GM19240 (cell line): ENCODE measurements at regions not wholly inside any gene's neighbourhood (a gene's known extent, or its start where the extent isn't known, plus 50 kb on each side); places are given as distances from the start of the nearest gene placed in this dataset.
"Not testable (repeated sequence)": the region's sequence is repeated elsewhere in the genome, so short reads cannot be mapped to it uniquely, and the experiment has no call there.

Experiments
- DNase-seq: peaks from one replicate; pipeline ENCODE4 v3.0.0; 2011; ENCODE audit warnings: low spot score; ENCODE audit not compliant: insufficient read length

DNA sequence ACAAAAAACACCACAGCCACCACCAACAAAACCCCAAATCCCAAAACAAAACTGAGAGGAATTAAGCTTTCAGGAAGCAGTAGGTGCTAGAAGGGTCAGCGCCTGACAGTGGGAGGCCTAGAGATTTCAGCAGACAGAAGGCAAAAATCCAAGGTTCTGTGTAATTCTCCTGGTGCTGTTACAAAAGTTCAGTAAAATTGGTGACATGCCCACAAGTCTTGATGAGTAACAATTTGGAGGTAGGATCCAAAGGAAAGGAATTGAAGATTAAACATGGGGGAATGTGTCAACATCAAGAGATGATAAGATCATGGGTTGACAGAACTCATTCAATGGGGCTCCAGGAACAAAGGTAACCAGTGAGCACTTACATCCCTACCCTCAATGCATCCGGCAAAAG lies 653.8 kb upstream of the CPEB2 start:
- no peak for DNase-seq

DNA sequence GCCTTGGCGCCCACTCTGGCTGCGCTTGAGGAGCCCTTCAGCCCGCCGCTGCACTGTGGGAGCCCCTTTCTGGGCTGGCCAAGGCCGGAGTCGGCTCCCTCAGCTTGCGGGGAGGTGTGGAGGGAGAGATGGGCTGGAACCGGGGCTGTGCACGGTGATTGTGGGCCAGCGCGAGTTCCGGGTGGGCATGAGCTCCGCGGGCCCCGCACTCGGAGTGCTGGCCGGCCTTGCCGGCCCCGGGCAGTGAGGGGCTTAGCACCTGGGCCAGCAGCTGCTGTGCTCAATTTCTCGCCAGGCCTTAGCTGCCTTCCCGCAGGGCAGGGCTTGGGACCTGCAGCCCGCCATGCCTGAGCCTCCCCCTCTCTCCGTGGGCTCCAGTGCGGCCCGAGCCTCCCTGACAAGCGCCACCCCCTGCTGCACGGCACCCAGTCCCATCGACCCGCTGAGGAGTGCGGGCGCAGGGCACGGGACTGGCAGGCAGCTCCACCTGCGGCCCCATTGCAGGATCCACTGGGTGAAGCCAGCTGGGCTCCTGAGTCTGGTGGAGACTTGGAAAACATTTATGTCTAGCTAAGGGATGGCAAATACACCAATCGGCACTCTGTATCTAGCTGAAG lies 643.6 kb upstream of the CPEB2 start:
- not testable (repeated sequence) for DNase-seq

DNA sequence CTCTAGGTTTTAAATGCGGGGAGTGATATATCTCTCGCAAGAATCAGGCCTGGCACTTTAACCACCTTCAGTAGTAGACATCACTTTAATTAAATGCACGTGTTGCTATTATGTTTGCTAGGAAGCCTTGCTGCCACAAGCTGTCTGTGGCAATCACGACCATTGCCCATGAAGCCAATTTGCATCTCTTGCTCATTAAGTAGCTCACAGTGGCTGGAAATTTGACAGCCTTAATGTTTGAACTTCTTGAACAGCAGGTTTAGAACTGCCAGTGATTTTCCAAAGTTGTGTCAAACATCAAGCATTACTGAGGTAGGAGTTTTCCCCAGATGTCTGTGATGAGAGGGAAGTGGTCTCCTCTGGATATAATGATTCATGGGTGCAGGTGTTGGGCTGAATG lies 642.3 kb upstream of the CPEB2 start:
- no peak for DNase-seq

DNA sequence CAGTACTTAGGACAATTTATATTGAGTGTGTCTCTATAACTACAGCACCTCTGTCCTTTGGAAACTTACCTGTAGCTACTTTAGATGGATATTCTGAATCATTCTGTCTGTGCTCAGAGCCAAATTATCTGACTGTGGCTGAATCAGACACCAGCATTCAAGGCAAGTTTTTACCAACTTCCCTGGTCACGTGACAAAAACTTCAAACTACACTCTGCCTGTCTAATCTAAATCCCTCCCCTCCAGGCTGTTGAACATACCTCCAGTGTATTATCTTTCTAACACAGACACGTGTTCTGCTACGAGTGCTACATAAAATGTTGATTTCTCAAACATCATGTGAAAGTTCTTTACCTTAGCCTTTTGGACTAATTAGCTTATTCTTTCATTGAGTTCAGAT lies 641.2 kb upstream of the CPEB2 start:
- no peak for DNase-seq

DNA sequence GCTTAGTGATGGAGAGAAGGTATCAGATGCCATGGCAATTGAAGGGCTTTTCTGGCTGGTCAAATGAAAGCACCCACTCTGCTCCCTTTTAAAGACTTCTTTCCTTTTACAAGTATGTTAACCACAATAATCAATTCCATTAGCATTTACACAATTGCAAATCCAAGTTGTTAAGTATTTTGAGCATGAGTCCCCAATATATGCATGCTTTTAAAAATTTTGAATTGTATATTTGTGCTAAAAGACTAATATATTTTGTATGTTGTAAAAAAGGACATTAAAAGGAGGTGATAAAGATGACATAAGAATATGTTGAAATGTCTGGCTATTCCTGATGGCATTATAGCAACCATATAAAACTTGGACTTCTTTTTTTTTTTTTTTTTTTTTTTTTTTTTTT lies 639.9 kb upstream of the CPEB2 start:
- no peak for DNase-seq

DNA sequence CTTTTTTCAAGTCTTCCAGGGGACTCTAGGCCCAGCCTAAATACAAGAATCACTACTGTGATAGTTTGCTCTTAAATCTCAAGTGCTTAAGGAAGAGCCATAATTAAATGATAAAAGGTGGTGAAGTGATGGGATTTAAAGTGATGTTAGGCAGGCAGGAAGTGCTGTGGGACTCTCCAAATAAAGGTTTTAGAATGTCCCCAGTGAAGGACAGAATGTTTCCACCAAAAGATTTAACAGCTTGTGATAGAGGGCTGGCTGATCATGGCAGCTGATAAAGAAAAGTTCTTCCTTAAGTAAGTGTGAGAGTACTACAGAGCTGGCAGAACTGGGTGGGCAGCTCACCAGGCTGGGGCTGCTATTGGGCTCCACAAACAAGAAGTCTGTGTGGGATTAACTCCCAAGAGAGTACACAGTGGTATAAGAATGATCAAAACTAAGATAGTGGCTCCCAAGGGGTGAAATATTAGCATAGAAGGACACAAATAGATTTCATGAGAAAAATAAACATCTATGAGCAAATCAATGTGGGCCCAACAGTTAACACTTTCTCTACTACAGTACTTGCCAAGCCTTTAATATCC lies 637.2 kb upstream of the CPEB2 start:
- DNase-seq: no peak

DNA sequence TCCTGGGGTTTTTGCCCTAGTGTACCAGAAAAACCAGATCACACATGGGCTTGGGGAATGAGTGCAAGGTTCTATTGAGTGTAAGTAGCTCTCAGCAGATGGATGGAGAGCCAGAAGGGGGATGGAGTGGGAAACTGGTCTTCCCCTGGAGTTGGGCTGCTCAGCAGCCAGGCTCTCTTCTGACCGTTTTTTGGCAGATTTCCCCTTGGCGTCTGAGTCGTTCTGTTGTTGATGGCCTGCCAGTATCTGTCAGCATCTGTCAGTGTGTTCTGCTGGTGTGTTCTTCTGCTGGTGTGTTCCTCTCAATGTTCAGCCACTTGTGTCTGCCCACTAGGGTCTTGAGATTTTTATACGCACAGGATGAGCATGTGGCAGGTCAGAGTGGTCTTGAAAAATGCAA lies 633.9 kb upstream of the CPEB2 start:
- no peak for DNase-seq

DNA sequence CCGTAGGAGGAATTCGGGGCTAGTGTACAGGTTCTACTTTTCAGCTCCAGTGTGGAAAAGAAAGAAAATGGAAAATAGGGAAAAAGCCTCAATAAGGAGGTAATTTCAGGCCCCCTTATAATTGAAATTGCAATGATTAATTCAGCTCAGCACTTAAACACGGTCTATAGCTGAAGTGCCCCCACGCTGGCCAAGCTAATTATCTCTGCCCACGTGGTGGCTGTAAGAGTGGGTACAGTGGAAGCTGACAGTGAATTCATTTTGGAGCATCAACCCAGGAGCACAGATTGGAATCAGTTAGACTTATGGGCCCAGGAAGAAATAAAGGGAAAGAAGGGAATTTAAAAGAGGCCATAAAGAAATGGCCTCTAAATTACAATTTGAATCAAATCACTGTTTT lies 631.1 kb upstream of the CPEB2 start:
- no peak for DNase-seq

DNA sequence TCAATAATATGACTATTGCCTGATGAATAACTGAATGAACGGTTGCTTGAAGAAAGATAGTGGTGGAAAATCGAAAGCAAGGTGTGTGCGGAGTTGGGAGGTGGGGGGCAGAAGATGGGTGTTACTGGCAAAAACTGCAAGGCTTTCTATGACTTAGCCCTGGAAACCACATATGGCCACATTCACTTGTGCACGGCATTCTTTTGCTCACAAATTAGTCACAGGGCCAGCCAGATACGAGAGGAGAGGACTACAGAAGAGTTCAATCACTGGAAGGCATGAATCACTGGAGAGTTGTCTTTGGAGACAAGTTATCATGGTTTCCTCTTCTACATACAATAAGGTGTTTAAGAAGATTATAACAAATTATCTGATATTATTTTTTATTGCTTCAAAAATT lies 626.5 kb upstream of the CPEB2 start:
- DNase-seq: no peak

DNA sequence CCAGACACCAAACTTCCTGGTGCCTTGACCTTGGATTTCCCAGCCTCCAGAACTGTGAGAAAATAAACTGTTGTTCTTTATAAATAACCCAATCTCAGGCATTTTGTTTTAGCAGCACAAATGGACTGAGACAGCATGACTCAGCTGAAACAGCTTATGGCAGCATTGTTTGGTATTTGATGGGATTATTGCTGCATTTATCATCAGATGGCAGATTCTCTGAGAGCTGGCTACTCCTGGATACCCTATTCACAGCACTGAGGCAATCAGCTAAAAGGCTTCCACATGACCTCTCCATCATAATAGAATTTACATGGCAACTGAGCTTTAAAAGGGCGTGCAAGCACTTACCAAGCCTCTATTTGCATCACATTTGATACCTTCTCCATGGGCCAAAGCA lies 623.1 kb upstream of the CPEB2 start:
- no peak for DNase-seq

DNA sequence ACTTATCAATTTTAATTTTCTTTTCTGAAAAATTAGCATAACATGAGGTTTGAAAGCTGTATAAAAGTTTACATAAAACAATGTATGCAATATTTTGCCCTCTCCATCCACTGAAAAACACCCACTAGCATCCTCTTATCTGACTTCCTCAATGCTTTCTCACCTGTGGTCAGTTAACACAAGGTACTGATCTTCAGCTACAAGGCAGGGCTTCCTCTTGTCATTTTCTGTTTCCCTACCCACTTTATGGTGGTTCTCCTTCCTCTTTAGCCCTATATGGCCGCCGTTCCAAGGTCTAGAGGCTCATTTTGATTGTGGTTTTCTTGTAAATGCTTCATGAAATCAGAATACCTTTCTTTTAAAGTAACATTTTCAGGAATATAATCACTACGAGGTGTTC lies 618.6 kb upstream of the CPEB2 start:
- DNase-seq: no peak

DNA sequence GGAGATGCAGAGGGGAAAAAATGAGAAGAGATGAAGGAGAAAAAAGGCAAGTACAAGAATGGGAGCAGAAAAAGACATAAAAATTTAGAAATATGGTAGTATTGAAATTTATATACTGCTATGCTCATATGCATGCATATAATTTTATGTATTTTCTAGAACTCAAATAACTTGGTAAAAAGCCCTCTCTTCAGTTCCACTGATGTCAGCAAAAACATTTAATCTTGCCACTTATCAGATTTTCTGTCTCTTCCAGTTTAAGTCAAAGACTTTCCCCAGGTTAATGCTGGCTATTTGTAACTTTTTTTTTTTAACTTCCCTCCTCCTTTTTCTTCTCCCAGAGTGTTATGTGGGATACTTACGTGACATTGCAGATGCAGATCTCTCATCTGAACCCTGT lies 617.5 kb upstream of the CPEB2 start:
- DNase-seq: no peak

DNA sequence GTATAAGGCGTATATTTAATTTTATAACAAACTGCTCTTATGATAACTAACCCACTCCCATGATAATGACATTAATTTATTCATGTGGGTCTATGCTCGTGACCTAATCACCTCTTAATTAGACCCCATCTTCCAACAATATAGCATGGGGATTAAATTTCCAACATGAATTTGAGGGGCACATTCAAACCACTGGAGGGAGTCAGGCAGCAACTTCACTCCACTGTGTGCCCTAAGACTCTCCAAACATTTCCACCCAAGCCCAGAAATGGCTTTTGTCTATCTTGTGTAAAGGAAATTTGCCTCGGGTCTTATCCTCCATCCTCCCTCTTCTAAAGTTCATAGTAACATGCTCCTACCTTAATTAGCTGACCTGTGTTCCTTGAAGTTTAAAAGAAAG lies 616.1 kb upstream of the CPEB2 start:
- no peak for DNase-seq

DNA sequence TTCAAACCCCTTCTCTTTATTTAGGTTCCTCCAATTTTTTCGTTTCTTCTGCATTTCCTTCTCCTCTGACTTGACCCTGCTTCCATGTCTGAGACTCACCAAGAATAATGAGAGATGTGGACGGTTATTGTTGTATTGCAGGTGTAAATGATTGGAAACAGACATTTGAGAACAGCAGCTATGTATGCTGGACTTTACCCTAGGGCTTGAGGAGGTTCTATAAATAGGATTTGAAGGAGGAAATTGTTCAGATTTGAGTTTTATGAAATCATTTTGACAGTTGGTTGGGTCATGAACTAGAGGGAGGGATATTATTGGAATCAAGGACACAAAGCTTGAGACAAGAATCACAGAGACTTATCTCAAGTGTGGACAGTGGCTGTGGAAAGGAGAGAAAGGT lies 614.6 kb upstream of the CPEB2 start:
- DNase-seq: no peak

DNA sequence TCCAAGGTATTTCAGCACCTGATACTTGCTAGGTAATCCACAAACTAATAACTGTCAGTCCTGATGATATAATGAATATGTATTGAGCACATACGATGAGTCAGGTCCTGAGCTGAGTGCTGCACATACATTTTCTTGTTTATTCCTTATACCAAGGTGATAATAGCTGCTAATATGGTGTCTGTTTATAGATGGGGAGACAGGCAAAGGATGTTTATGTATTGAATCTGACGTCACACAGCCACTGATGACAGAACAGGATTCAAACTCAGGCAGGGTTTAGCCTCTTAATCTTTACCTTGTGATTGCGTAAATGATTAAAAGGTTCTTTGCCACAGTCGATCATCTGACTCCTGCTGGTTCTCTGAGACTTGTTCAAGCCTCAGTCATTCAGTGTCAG lies 609.9 kb upstream of the CPEB2 start:
- DNase-seq: no peak

DNA sequence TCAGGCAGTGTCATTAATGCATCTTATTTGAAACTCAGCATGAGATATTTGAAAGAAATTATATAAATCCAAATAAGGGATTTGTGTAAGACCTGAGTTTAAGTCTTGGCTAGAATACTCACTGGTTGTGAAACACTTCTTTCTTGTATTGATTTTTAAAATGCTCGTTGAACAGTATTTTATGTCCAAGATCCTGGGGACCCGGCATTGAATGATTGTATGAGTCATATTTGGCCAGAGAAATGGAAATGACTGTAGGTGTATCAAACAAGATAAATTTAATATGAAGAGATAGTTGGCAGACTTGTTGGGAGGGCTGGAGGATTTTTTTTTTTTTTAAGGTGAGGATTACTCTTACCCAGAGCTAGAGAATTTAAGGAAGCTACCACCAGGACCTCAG lies 606.1 kb upstream of the CPEB2 start:
- no peak for DNase-seq

DNA sequence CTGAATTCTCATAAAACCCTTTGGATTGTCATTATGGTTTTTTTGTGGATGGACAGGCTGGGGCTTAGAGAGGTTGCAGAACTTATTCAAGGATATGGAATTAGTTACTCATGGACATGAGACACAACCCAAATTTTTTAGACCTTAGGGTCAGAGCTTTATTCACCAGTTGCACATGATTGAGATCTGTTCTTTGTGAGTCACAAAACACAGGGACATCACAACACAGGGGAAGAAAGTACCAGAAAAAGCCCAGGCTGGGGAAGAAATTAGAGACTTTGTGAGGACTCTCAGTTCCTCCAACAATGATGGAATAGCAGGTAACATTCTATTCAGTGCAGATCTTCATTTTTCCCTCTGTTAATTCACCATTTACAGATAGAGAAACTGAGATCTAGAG lies 602.4 kb upstream of the CPEB2 start:
- no peak for DNase-seq

DNA sequence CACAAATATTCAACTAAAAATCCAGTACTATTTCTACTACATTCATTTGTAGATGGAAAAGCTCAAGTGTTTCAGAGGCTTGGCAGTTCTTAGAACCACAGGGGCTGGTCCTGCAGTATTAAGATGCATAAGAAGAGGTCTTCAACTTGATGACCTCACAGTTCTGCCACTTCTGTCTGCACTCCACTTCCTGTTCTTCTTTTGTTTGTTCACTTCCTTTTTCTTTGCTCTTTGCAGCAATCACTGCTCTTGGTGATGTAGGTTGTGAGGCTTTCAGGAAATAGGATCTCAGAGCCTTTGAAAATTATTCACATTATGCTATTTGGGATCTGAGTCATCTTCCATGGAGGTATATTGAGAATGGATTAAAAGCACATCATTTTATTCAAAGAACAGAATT lies 602.0 kb upstream of the CPEB2 start:
- no peak for DNase-seq

DNA sequence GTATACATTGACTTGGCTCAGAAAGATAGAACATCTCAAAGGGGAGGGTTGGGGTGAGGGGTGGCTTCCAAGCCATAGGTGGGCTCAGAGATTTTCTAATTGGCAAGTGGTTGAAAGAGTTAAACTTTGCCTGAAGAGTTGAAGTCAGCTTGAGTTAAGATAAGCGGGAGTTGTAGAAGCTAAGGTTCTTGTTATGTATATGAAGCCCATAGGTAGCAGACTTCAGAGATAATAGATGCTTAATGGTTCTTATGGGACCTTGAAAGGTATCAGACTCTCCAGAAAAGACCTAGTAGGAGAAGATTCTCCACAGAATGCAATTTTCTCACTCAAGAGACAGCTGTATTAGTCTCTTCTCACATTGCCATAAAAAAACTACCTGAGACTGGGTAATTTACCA lies 599.1 kb upstream of the CPEB2 start:
- DNase-seq: no peak

DNA sequence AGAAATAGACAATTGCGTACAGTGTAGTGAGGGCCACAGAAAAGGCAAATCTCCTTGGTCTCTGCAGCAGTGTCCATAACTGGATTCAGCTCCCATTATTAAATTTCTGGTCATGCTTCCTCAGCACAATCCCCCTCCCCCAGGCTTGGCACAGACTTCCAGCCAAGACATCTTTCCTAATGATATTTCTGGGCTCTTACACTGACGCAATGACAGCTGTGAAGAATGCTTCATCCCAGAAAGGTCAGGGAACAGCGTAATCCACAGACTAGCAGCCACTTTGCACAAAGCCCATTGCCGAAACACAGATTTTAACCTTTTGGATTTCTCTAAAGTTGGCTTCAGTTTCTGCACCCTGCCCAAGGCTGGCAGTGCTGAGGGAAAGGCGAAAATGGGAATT lies 597.6 kb upstream of the CPEB2 start:
- DNase-seq: no peak

DNA sequence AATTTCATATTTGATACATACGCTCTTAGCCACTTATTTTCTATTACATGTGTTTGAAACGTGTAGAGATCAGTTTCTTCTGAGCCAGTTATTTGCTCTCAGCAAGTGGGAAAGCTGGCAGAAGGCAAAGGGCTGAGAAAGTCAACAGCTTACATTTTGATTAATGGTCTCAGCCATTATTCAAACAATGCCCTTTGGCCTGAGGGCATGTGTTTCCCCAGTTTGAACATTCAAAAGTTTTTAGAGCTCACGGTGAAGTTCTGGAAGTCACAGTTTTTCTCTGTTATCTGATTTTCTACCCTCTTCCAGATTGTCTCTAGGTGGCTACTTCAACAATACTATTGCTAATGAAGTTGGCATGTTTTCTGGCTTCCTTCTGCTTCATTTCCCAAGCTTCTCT lies 591.8 kb upstream of the CPEB2 start:
- DNase-seq: no peak

DNA sequence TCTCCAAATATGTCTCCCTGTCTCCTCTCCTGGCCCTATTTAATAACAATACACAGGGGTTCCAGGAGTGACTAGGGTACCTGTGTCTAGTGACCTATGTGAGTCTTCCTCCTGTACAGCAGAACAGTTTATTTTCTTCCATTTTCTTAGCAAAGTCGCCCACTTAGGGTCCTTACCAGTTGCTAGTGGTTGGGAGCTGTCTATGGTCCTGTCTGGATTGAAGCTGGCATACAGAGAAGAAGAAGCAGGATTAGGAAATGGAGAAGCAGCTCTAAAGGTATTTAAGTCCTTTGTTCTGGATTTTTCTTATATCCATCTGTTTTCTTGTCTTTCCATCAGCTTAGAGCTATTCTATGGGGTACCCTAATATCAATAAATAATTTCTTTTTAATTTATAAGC lies 587.1 kb upstream of the CPEB2 start:
- no peak for DNase-seq

DNA sequence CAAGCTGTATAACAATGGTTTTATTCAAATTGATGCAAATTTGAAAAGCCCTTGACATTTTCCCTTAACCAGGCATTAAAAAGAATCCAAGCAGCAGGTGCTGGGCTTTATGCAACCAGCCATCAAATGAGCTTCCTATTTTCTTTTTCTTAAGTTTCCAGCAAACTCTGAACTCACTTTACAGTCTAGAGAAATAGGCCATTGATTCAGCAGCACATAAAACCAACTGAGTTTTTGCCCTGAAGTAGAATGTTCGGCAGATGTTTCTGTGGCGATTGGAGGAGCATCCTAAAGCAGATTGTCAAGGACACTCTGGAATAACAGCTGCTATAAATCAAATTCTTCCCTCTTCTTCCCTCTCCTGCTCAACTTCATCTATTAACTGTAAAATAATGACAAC lies 582.8 kb upstream of the CPEB2 start:
- DNase-seq: no peak

DNA sequence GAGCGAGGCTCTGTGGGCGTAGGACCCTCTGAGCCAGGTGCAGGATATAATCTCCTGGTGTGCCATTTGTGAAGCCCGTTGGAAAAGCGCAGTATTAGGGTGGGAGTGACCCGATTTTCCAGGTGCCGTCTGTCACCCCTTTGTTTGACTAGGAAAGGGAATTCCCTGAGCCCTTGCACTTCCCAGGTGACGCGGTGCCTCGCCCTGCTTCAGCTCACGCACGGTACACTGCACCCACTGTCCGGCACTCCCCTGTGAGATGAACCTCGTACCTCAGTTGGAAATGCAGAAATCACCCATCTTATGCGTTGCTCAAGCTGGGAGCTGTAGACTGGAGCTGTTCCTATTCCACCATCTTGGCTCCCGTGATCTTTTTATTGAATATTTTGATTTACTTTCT lies 576.0 kb upstream of the CPEB2 start:
- DNase-seq: not testable (repeated sequence)
